NT2/D1 (cell line): ENCODE measurements at regions not wholly inside any gene's neighbourhood (a gene's known extent, or its start where the extent isn't known, plus 50 kb on each side); places are given as distances from the start of the nearest gene placed in this dataset.

Experiments
- DNase-seq: peaks from one replicate; pipeline ENCODE4 v3.0.0-alpha.2; 2011; ENCODE audit warnings: low read depth, low spot score
- H3K27me3 ChIP-seq: 2 replicates; pipeline ENCODE4 v1.6.0; 2011; ENCODE audit warnings: mild to moderate bottlenecking; ENCODE audit not compliant: insufficient read length, insufficient read depth
- H3K36me3 ChIP-seq: 2 replicates; pipeline ENCODE4 v1.6.1; 2011; ENCODE audit warnings: mild to moderate bottlenecking, low read length, mixed read lengths; ENCODE audit not compliant: insufficient read depth, insufficient read length
- H3K4me1 ChIP-seq: 2 replicates; pipeline ENCODE4 v1.5.1; 2011; ENCODE audit not compliant: insufficient read depth, insufficient read length
- H3K4me3 ChIP-seq: 2 replicates; pipeline ENCODE4 v1.5.1; 2011; ENCODE audit warnings: low read depth; ENCODE audit not compliant: insufficient read length
- H3K9ac ChIP-seq: 2 replicates; pipeline ENCODE4 v1.6.0; 2011; ENCODE audit warnings: low read depth; ENCODE audit not compliant: insufficient read length
- H3K9me3 ChIP-seq: 2 replicates; pipeline ENCODE4 v1.5.1; 2011; ENCODE audit warnings: mild to moderate bottlenecking, low read length; ENCODE audit not compliant: insufficient read depth
- SUZ12 ChIP-seq: IDR thresholded peaks from 2 replicates; pipeline ENCODE4 v1.6.1; 2011; ENCODE audit not compliant: insufficient read length, insufficient read depth; ENCODE audit errors: extremely low read depth
- YY1 ChIP-seq: IDR thresholded peaks from 2 replicates; pipeline ENCODE4 v1.6.1; 2011; ENCODE audit not compliant: insufficient read length, insufficient read depth
- ZNF274 ChIP-seq: IDR thresholded peaks from 2 replicates; pipeline ENCODE4 v1.6.1; 2011; ENCODE audit warnings: mild to moderate bottlenecking, low read depth, low read length

DNA sequence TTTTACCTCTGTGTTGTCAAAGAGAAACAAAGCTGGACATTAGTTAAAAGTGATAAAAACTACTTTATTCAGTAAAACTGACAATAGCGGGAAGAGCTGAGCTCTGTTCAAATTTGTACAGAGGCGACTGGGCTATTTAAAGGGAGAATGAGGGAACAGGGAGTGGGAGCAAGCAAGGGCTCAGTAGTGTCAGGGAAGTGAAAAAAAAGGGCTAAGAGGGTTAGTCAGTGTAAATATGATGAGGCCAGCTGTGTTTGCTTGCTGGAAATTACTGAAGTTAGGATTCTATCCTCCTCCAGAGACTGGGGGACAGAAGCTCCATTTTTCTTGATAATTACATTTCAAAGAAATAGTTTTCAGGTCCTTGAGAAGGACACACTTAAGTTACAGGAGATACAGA lies 232.5 kb downstream of the SH2D4B start:
- Histone ChIP-seq H3K36me3 (no peaks in the 10 kb centered on the region), H3K9me3 (no peaks in the 10 kb centered on the region), H3K4me3 (no peak overlapping the region), H3K4me1 (no peaks in the 10 kb centered on the region), H3K27me3 (no peaks in the 10 kb centered on the region), H3K9ac (no peak overlapping the region)
- no peak for DNase-seq
- no peak for TF ChIP-seq SUZ12
- TF ChIP-seq ZNF274 = no peak
- no peak for TF ChIP-seq YY1

DNA sequence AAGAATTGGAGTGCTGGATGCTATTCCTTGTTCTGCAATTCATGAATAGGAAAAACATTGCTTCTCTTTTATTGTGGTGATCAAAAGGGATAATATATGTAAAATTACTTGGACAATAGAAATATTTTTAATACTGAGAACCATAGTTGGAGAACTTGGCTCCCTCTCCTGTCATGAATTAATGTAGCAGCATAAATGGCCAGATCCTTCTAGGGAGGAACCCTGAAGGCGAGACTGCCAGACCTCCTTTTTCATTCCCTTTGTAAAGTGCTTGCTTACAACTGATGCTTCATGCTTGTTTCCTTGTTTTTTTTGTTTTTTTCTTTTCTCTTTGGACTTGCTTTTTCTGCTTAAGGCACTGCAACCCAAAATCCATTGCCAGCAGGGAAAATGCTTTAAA lies 233.6 kb downstream of the SH2D4B start:
- no peak for DNase-seq
- Histone ChIP-seq H3K9ac (no peak overlapping the region), H3K27me3 (no peaks in the 10 kb centered on the region), H3K9me3 (no peaks in the 10 kb centered on the region), H3K4me3 (no peak overlapping the region), H3K4me1 (no peaks in the 10 kb centered on the region), H3K36me3 (no peaks in the 10 kb centered on the region)
- no peak for TF ChIP-seq YY1
- no peak for TF ChIP-seq SUZ12
- no peak for TF ChIP-seq ZNF274

DNA sequence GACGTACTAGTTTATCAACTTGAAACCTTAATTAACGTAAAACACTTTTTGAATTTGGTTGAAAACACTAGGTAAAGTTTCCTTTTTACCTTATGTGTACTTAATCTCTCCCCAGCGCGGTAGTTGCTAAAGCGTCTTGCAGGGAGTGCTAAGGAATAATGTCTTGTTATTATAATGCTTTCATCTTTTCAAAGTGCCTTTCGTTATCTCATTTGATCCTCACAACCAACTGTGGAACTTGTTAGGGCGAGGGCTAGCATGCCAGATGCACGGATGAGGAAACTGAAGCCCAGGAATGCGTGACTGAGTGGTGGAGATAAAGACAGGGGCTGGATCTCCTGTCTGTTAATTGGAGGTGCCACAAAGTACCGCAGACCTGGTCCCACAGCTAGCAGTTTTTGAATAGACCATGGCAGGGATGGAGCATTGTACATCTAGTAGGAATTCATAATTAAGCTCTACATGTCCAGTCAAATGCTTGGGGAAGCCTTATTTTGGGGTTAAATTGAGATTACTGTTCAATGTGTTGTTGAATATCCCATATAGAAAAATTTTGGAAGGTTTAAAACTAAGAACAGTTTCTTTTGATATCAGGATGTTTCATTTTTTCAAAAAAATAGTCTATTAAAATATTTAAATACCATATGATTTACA lies 234.3 kb downstream of the SH2D4B start:
- Histone ChIP-seq H3K36me3 (no peaks in the 10 kb centered on the region), H3K4me1 (no peaks in the 10 kb centered on the region), H3K4me3 (no peak overlapping the region), H3K9ac (no peak overlapping the region), H3K9me3 (no peaks in the 10 kb centered on the region), H3K27me3 (no peaks in the 10 kb centered on the region)
- DNase-seq = no peak
- TF ChIP-seq SUZ12 (no peak), YY1 (no peak)

DNA sequence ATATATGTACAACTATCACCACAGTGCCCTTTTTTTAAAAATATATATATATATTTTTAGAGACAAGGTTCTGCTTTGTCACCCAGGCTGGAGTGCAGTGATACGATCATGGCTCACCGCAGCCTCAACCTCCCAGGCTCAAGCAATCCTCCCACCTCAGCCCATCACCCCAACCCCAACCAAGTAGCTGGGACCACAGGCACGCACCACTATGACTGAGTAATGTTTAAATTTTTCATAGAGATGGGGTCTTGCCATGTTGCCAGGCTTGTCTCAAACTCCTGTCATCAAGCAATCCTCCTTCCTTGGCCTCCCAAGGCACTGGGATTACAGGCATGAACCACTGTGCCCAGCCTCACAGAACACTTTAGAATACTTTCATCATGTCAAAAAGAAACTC lies 234.9 kb downstream of the SH2D4B start:
- Histone ChIP-seq H3K4me3 (no peak overlapping the region), H3K9ac (no peak overlapping the region)
- TF ChIP-seq ZNF274 (no peak), YY1 (no peak), SUZ12 (no peak)

DNA sequence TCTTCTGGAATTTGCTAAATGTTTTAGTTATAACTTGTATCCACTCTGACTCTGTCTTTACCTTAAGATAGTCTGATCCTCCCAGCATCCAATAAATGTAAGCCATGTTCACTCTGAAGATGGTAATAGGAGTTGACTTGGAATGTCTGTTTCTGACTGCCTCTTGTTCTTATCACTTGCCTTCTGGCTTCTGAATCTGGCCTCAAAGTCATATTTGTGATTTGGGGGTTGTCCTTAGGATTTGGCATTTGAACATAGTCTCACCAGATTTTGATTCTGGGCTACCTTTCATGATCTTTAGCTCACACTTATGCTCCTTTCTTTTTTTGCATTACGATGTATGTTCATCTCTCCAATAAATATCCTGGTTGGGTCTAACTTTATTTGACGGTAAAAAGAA lies 247.0 kb downstream of the SH2D4B start:
- TF ChIP-seq SUZ12 (no peak), YY1 (no peak), ZNF274 (no peak)
- no peak overlapping the region for H3K4me3 ChIP-seq
- no peaks in the 10 kb centered on the region for H3K36me3 ChIP-seq
- H3K27me3 ChIP-seq = no peaks in the 10 kb centered on the region
- H3K9ac ChIP-seq = no peak overlapping the region
- no peaks in the 10 kb centered on the region for H3K9me3 ChIP-seq
- H3K4me1 ChIP-seq = no peaks in the 10 kb centered on the region
- DNase-seq = no peak

More for the DNA sequence above, 234.9 kb downstream of the SH2D4B start:
- no peaks in the 10 kb centered on the region for H3K9me3 ChIP-seq
- H3K36me3 ChIP-seq = no peaks in the 10 kb centered on the region
- no peaks in the 10 kb centered on the region for H3K27me3 ChIP-seq
- no peaks in the 10 kb centered on the region for H3K4me1 ChIP-seq
- DNase-seq = no peak

DNA sequence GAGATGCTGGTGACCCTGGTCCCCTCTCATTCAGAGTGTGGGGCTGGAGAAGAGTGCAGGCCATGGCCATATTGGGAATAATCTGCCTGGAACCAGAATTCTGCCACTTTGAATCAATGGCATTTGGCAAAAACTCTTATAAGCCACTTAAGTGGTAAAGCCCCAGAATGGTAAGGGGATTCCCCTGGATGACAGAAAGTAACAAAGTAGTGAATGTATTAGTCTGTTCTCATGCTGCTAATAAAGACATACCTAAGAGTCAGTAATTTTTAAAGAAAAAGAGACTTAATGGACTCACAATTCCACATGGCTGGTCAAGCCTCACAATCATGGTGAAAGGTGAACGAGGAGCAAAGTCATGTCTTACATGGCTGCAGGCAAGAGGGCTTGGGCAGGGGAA lies 248.6 kb downstream of the SH2D4B start:
- H3K27me3 ChIP-seq = no peaks in the 10 kb centered on the region
- DNase-seq = no peak
- TF ChIP-seq SUZ12 = no peak
- TF ChIP-seq ZNF274 = no peak
- no peak for TF ChIP-seq YY1
- no peaks in the 10 kb centered on the region for H3K36me3 ChIP-seq
- no peaks in the 10 kb centered on the region for H3K4me1 ChIP-seq
- no peaks in the 10 kb centered on the region for H3K9me3 ChIP-seq
- H3K4me3 ChIP-seq = no peak overlapping the region
- H3K9ac ChIP-seq = no peak overlapping the region

DNA sequence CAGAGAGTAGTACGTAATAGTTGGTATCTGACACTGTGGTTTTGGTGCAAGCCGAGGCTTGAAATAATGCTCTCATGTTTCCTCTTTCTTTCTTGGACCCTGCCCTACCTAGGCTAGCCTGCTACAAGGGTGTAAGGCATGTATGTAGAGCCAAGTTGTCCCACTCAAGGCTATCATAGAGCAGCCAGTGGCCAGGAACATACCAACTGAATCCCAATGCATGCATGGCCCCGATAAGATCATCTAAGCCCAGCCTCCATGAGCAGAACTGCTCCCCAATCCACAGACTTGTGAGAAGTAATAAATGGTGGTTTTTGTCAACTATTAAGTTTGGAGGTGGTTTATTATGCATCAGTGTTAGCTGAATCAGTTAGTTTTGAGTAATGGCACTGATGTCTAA lies 250.2 kb downstream of the SH2D4B start:
- Histone ChIP-seq H3K4me1 (no peaks in the 10 kb centered on the region), H3K9ac (no peak overlapping the region), H3K4me3 (no peak overlapping the region), H3K9me3 (no peaks in the 10 kb centered on the region), H3K36me3 (no peaks in the 10 kb centered on the region), H3K27me3 (no peaks in the 10 kb centered on the region)
- TF ChIP-seq YY1 = no peak
- TF ChIP-seq ZNF274 = no peak
- TF ChIP-seq SUZ12 = no peak
- DNase-seq = no peak

DNA sequence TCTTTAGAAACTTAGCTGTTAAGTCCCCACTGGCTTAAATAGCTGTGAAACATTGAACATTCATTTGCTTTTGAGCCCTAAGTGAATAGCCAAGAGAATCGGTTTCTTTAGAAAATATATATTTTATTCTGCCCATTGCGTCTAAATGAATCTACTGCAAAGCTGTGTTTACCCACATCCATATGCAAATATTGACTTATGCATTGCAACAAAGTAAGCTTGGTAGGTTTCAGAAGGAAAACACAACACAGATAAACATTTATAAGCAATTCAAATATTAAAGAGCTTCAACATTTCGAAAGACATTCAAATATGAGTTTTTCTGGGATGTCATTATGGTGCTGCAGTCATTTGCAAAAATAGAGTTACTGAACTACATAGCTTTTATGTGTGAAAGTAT lies 257.3 kb downstream of the SH2D4B start:
- no peak for TF ChIP-seq SUZ12
- TF ChIP-seq ZNF274 = no peak
- TF ChIP-seq YY1 = no peak
- Histone ChIP-seq H3K4me3 (no peak overlapping the region), H3K27me3 (no peaks in the 10 kb centered on the region), H3K36me3 (no peaks in the 10 kb centered on the region), H3K9me3 (no peaks in the 10 kb centered on the region), H3K9ac (no peak overlapping the region), H3K4me1 (no peaks in the 10 kb centered on the region)
- DNase-seq = no peak
